H1 (cell line): ENCODE measurements at regions not wholly inside any gene's neighbourhood (a gene's known extent, or its start where the extent isn't known, plus 50 kb on each side); places are given as distances from the start of the nearest gene placed in this dataset.

Source experiments
- BACH1 ChIP-seq: IDR thresholded peaks from 2 replicates; pipeline ENCODE4 v1.6.1; 2012; ENCODE audit warnings: low read length, improper control_type of control experiment
- PHF8 ChIP-seq: fragments of 200-600 bp; sonication (generic); conservative IDR thresholded peaks from 2 replicates; pipeline ENCODE4 v1.7.1; 2012; ENCODE audit warnings: low read depth, mild to moderate bottlenecking, inconsistent platforms, low read length, moderate library complexity
- SIN3A ChIP-seq, 2 experiments: IDR thresholded peaks in 1 of 2; conservative IDR thresholded peaks in 1 of 2; 2 replicates each; pipeline ENCODE4 v1.6.1; 2011 to 2012; ENCODE audit warnings: low read length in 2 of 2, improper control_type of control experiment in 1 of 2, low read depth in 1 of 2, mild to moderate bottlenecking in 1 of 2

- TF ChIP-seq BACH1: no peak
- no peak for TF ChIP-seq SIN3A (conservative IDR thresholded peaks at IDR 0.05 in 1 of 2, IDR thresholded peaks at IDR 0.05 in 1 of 2; ENCODE audit: low read depth in 1 of 2, low read length in 2 of 2)
- no peak for TF ChIP-seq PHF8
Measured at GRCh38 chr3:83946554-83946953, 1012.2 kb upstream of the CADM2 start (continued).
